ENCODE measurements at regions not wholly inside any gene's neighbourhood (a gene's known extent, or its start where the extent isn't known, plus 50 kb on each side); places are given as distances from the start of the nearest gene placed in this dataset.

DNA sequence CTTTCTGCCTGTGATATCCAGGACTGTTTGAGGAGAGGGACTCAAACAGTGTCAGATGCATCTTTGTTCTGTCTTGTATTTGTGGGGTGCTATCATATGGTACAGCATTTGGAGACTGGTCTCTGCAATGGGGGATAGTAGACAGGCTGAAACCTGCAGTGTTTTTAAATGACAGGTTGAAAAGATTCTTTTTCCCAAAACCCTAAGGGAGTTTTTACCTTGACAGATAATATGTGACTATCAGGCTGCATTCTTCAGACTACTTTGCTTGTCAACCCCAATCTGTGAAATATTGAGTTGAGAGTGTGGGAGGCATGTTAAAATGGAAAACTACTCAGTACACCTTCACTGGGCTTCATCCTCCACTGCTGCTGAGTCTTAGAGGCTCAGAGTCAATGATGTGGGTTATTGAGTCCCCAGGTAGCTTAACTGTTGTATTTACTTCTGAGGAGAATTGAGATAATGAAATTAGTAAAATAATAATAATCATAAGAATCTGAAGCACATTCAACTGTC is 274.9 kb downstream of the GASK1B start:
- H3K4me3 ChIP-seq: no peak overlapping the region

DNA sequence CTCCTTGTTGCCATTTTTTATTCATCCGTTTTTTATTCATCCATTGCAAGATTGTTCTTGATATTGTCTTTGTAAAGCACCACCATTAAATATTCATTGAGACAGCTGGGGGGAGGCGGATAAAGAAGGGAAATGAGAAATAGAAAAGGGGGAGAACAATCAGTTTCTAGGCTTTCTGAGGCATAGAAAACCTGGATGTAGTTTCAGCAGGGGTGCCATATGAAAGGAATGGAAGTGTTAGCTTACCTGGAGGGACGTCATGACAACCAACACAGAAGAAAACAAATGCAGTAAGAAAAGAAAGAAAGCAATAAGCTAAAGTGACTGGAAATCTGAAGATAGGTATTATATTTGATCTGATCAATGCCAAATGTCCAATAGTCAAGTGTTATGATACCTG is 276.1 kb downstream of the GASK1B start:
- no peaks in the 10 kb centered on the region for H3K4me1 ChIP-seq (ENCODE audit: control insufficient read depth in 5 of 5, insufficient read depth in 5 of 5, low read length in 5 of 5)
- peaks cover 0 to under 1% (median 0%) of the 10 kb centered on the region in 4 donors for H3K9me3 ChIP-seq (ENCODE audit: control insufficient read depth in 4 of 4, insufficient read depth in 3 of 4, low read length in 3 of 4)
- DNase-seq (no peak), ATAC-seq (ENCODE audit: insufficient read depth, low FRiP score) (no peak)
- H3K4me3 ChIP-seq: no peak overlapping the region
- H3K27ac ChIP-seq (ENCODE audit: low read depth in 1 of 2, low read length in 1 of 2): no peak overlapping the region
- H3K36me3 ChIP-seq (ENCODE audit: control insufficient read depth in 4 of 4, insufficient read depth in 4 of 4, low read length in 4 of 4): no peaks in the 10 kb centered on the region
- H3K27me3 ChIP-seq (ENCODE audit: control insufficient read depth in 3 of 3, insufficient read depth in 3 of 3, low read length in 2 of 3): no peaks in the 10 kb centered on the region
- H3K9ac ChIP-seq (ENCODE audit: insufficient read depth in 1 of 2, low read length in 2 of 2): no peak overlapping the region
- WGBS, 2 donors: 82 to 84% methylated on average over 3 of the region's 3 CpGs
- TF ChIP-seq, protein P1, sequence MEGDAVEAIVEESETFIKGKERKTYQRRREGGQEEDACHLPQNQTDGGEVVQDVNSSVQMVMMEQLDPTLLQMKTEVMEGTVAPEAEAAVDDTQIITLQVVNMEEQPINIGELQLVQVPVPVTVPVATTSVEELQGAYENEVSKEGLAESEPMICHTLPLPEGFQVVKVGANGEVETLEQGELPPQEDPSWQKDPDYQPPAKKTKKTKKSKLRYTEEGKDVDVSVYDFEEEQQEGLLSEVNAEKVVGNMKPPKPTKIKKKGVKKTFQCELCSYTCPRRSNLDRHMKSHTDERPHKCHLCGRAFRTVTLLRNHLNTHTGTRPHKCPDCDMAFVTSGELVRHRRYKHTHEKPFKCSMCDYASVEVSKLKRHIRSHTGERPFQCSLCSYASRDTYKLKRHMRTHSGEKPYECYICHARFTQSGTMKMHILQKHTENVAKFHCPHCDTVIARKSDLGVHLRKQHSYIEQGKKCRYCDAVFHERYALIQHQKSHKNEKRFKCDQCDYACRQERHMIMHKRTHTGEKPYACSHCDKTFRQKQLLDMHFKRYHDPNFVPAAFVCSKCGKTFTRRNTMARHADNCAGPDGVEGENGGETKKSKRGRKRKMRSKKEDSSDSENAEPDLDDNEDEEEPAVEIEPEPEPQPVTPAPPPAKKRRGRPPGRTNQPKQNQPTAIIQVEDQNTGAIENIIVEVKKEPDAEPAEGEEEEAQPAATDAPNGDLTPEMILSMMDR (IDR thresholded peaks at IDR 0.05; ENCODE audit: control extremely low read depth, extremely low read depth): no peak

More for the DNA sequence above, 274.9 kb downstream of the GASK1B start:
- H3K27me3 ChIP-seq (ENCODE audit: control insufficient read depth in 3 of 3, insufficient read depth in 3 of 3, low read length in 2 of 3): no peaks in the 10 kb centered on the region
- no peaks in the 10 kb centered on the region for H3K4me1 ChIP-seq (ENCODE audit: control insufficient read depth in 5 of 5, insufficient read depth in 5 of 5, low read length in 5 of 5)
- H3K36me3 ChIP-seq (ENCODE audit: control insufficient read depth in 4 of 4, insufficient read depth in 4 of 4, low read length in 4 of 4): no peaks in the 10 kb centered on the region
- DNase-seq (no peak), ATAC-seq (ENCODE audit: insufficient read depth, low FRiP score) (no peak)
- H3K9me3 ChIP-seq (ENCODE audit: control insufficient read depth in 4 of 4, insufficient read depth in 3 of 4, low read length in 3 of 4): peaks cover 0 to 2% (median 0%) of the 10 kb centered on the region in 4 donors
- TF ChIP-seq, protein P1 (IDR thresholded peaks at IDR 0.05; ENCODE audit: control extremely low read depth, extremely low read depth): no peak
- H3K9ac ChIP-seq (ENCODE audit: insufficient read depth in 1 of 2, low read length in 2 of 2): no peak overlapping the region
- H3K27ac ChIP-seq (ENCODE audit: low read depth in 1 of 2, low read length in 1 of 2): no peak overlapping the region

DNA sequence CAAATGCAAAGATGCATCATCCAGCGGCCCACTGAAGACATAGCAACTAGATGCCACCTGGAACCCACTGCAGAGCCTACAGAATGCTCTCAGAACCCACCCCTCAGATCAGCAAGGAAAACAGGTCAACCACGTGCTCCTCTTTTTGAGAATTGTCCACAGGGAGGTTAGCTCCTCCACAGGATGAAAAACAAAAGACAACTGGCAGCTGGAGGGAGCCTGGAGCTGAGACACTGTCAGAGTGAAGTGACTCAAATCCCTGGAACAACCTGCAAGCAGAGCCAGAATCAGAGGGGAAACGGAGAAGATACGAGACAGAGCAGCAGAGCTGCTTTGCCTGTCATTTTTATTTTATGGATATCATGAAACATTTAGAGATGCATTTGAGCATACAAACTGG is 277.6 kb downstream of the GASK1B start:
- H3K4me3 ChIP-seq: no peak overlapping the region
- TF ChIP-seq, protein P1 (IDR thresholded peaks at IDR 0.05; ENCODE audit: control extremely low read depth, extremely low read depth): no peak
- no peaks in the 10 kb centered on the region for H3K27me3 ChIP-seq (ENCODE audit: control insufficient read depth in 3 of 3, insufficient read depth in 3 of 3, low read length in 2 of 3)
- no peak overlapping the region for H3K27ac ChIP-seq (ENCODE audit: low read depth in 1 of 2, low read length in 1 of 2)
- 75 to 79% methylated on average over 4 of the region's 4 CpGs for WGBS, 2 donors
- no peaks in the 10 kb centered on the region for H3K36me3 ChIP-seq (ENCODE audit: control insufficient read depth in 4 of 4, insufficient read depth in 4 of 4, low read length in 4 of 4)
- H3K4me1 ChIP-seq (ENCODE audit: control insufficient read depth in 5 of 5, insufficient read depth in 5 of 5, low read length in 5 of 5): no peaks in the 10 kb centered on the region
- no peak overlapping the region for H3K9ac ChIP-seq (ENCODE audit: insufficient read depth in 1 of 2, low read length in 2 of 2)
- H3K9me3 ChIP-seq (ENCODE audit: control insufficient read depth in 4 of 4, insufficient read depth in 3 of 4, low read length in 3 of 4): no peaks in the 10 kb centered on the region
- no peak for ATAC-seq (ENCODE audit: insufficient read depth, low FRiP score)
- no peak for DNase-seq

- Histone ChIP-seq H3K36me3 (ENCODE audit: control insufficient read depth in 4 of 4, insufficient read depth in 4 of 4, low read length in 4 of 4) (no peaks in the 10 kb centered on the region), H3K4me3 (no peak overlapping the region), H3K9ac (ENCODE audit: insufficient read depth in 1 of 2, low read length in 2 of 2) (no peak overlapping the region), H3K4me1 (ENCODE audit: control insufficient read depth in 5 of 5, insufficient read depth in 5 of 5, low read length in 5 of 5) (no peaks in the 10 kb centered on the region), H3K27me3 (ENCODE audit: control insufficient read depth in 3 of 3, insufficient read depth in 3 of 3, low read length in 2 of 3) (no peaks in the 10 kb centered on the region), H3K27ac (ENCODE audit: low read depth in 1 of 2, low read length in 1 of 2) (no peak overlapping the region), H3K9me3 (ENCODE audit: control insufficient read depth in 4 of 4, insufficient read depth in 3 of 4, low read length in 3 of 4) (no peaks in the 10 kb centered on the region)
- no peak for ATAC-seq (ENCODE audit: insufficient read depth, low FRiP score)
- TF ChIP-seq, protein P1 (IDR thresholded peaks at IDR 0.05; ENCODE audit: control extremely low read depth, extremely low read depth): no peak
- 81 to 87% methylated on average over 2 of the region's 2 CpGs for WGBS, 2 donors
- no peak for DNase-seq
These were observed 283.0 kb downstream of the GASK1B start for GRCh38 chr4:157889788-157890187.

Data from lung (tissue), 11 donors.